Right lobe of liver (tissue), 6 donors: ENCODE measurements at regions not wholly inside any gene's neighbourhood (a gene's known extent, or its start where the extent isn't known, plus 50 kb on each side); places are given as distances from the start of the nearest gene placed in this dataset.
"Not testable (repeated sequence)": the region's sequence is repeated elsewhere in the genome, so short reads cannot be mapped to it uniquely, and the experiment has no call there.

Experiments used
- ATAC-seq, 4 donors: fragments of 200-7000 bp; cut with Tn5 transposase; one replicate each; pipeline ENCODE4 v1.9.1; 2020; ENCODE audit warnings: mild to moderate bottlenecking in 4 of 4, moderate library complexity in 4 of 4
- DNase-seq, 3 donors: peaks; one replicate each; pipeline ENCODE4 v3.0.0-alpha.2; 2020
- H3K27ac ChIP-seq, 3 donors: fragments of 200-600 bp; one replicate each; pipeline ENCODE4 v1.8.0; 2022
- H3K27me3 ChIP-seq, 2 donors: fragments of 200-600 bp; one replicate each; pipeline ENCODE4 v1.8.0; 2022
- H3K36me3 ChIP-seq, 4 donors: fragments of 200-600 bp; sonication (generic) in 1 of 4; one replicate each; pipeline versions ENCODE4 v1.5.1 to v1.8.0; 2017 to 2022; ENCODE audit warnings: control low read depth in 1 of 4
- H3K4me1 ChIP-seq, 4 donors: fragments of 200-600 bp; sonication (generic) in 1 of 4; one replicate each; pipeline versions ENCODE4 v1.5.1 to v1.8.0; 2017 to 2022; ENCODE audit warnings: control low read depth in 1 of 4
- H3K4me3 ChIP-seq, 3 donors: fragments of 200-600 bp; one replicate each; pipeline ENCODE4 v1.8.0; 2022
- H3K9me3 ChIP-seq, 4 donors: fragments of 200-600 bp; sonication (generic) in 1 of 4; one replicate each; pipeline versions ENCODE4 v1.5.1 to v1.8.0; 2017 to 2022; ENCODE audit warnings: control low read depth in 1 of 4
- POLR2A ChIP-seq: fragments of 450-650 bp; IDR thresholded peaks from one replicate; pipeline ENCODE4 v1.6.1; 2017; ENCODE audit warnings: antibody characterized with exemption, mild to moderate bottlenecking
- WGBS: methylation state at CpG from one replicate; pipeline ENCODE4 v1.1.6; 2018; ENCODE audit warnings: low coverage, low lambda C conversion rate; ENCODE audit not compliant: insufficient coverage; ENCODE audit errors: missing lambda C conversion rate; 5-methylcytosine and 5-hydroxymethylcytosine counted together
- intact Hi-C, 2 donors: fragments of 100-400 bp; cut with DNase I; formaldehyde crosslinking; loops; one replicate each; pipeline versions ENCODE4 v1.11.2 to v1.14.1; 2022
- TF ChIP-seq, protein P1 (sequence below), 4 donors: fragments of 200-600 bp in 3 of 4; fragments of 450-650 bp in 1 of 4; IDR thresholded peaks; one replicate each; pipeline versions ENCODE4 v1.5.1 to v1.8.0; 2016 to 2022; ENCODE audit warnings: antibody characterized with exemption in 4 of 4, mild to moderate bottlenecking in 2 of 4
- donor health status: DM: no; HTN: yes; CAD: no.
- donor health status: DM: no; HTN: no; CAD: no.
- donor health status: DM: no; HTN: no; CAD: no.
- donor health status: DM: no; HTN: yes; CAD: no.
- donor health status: DM: no; HTN: yes; CAD: no.

DNA sequence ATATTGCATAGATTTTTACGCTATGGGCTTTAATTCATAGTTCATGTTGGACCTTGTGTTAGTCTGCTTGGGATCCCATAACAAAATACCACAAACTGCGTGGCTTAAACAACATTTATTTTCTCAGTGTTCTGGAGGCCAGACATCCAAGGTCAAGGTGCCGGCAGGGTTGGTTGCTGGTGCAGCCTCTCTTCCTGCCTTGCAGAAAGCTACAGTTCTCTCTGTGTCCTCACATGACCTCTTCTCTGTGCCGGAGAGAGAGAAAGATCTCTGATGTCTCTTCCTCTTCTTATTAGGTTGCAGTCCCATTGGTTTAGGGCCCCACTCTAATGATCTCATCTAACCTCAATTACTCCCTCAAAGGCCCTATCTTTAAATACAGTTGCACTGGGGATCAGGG, 170.5 kb downstream of the IPO8 start:
- DNase-seq (no peak), ATAC-seq (no peak)
- no peak for TF ChIP-seq POLR2A
- TF ChIP-seq, protein P1, sequence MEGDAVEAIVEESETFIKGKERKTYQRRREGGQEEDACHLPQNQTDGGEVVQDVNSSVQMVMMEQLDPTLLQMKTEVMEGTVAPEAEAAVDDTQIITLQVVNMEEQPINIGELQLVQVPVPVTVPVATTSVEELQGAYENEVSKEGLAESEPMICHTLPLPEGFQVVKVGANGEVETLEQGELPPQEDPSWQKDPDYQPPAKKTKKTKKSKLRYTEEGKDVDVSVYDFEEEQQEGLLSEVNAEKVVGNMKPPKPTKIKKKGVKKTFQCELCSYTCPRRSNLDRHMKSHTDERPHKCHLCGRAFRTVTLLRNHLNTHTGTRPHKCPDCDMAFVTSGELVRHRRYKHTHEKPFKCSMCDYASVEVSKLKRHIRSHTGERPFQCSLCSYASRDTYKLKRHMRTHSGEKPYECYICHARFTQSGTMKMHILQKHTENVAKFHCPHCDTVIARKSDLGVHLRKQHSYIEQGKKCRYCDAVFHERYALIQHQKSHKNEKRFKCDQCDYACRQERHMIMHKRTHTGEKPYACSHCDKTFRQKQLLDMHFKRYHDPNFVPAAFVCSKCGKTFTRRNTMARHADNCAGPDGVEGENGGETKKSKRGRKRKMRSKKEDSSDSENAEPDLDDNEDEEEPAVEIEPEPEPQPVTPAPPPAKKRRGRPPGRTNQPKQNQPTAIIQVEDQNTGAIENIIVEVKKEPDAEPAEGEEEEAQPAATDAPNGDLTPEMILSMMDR (IDR thresholded peaks at IDR 0.05): no peak
- no peaks in the 10 kb centered on the region for H3K9me3 ChIP-seq
- no peaks in the 10 kb centered on the region for H3K36me3 ChIP-seq
- H3K27ac ChIP-seq: no peak overlapping the region
- 51% methylated on average over 4 of the region's 4 CpGs for WGBS
- H3K4me1 ChIP-seq: no peaks in the 10 kb centered on the region
- intact Hi-C loops: no loop called here
- H3K4me3 ChIP-seq: no peak overlapping the region
- no peaks in the 10 kb centered on the region for H3K27me3 ChIP-seq

DNA sequence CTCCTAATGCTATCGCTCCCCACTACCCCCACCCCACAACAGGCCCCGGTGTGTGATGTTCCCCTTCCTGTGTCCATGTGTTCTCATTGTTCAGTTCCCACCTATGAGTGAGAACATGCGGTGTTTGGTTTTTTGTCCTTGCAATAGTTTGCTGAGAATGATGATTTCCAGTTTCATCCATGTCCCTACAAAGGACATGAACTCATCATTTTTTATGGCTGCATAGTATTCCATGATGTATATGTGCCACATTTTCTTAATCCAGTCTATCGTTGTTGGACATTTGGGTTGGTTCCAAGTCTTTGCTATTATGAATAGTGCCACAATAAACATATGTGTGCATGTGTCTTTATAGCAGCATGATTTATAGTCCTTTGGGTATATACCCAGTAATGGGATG, 175.4 kb downstream of the IPO8 start:
- H3K4me1 ChIP-seq, H3K36me3 ChIP-seq, H3K27ac ChIP-seq, H3K4me3 ChIP-seq, H3K27me3 ChIP-seq, intact Hi-C loops, ATAC-seq, H3K9me3 ChIP-seq, DNase-seq: not testable (repeated sequence)
- WGBS: 81% methylated on average over 2 of the region's 4 CpGs

DNA sequence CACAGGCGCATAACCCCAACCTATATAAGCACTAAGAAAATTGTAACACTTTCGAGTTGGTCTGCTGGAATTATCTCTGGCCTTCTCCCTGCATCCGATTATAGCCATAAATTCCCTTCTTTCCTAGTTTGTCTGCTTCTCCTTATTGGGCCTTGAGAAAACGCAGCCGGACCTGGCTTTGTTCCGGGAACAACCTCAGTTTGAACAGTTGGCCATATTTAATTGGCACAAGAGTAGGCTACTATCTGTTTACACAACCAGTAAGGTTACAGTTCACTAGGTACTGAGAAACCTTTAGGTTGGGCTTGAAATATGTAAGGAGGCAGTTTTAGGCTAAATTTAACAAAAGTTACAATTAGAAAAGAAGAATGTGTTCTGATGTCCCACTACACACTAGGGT, 176.1 kb downstream of the IPO8 start:
- no peaks in the 10 kb centered on the region for H3K4me1 ChIP-seq

DNA sequence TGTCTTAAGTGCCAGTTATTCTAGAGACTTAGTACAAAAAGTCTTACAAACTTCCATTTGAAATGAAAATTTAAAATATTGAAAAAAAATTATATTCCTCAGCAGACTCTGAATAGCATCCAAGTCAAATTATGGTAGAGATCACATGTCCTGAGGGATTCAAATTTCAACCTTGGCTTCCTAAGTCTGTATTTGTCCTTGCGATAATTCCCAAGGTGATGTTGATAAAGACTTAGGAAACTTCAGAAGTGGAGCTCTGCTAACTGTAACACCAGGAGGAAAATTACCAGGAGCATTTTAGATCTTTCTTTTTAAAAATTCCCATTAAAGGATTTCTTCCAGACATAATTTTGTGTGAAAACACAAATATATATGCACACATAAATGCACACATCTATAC, 178.3 kb downstream of the IPO8 start:
- no peak for DNase-seq
- 84% methylated on average over 1 of the region's 1 CpG for WGBS

More for the DNA sequence above, 176.1 kb downstream of the IPO8 start:
- Histone ChIP-seq H3K27me3 (no peaks in the 10 kb centered on the region), H3K9me3 (no peaks in the 10 kb centered on the region), H3K36me3 (no peaks in the 10 kb centered on the region), H3K4me3 (no peak overlapping the region), H3K27ac (no peak overlapping the region)
- ATAC-seq (peak in 1 of 4 donors; percentile 41), DNase-seq (no peak)
- TF ChIP-seq POLR2A: no peak
- TF ChIP-seq, protein P1 (IDR thresholded peaks at IDR 0.05): no peak
- 72% methylated on average over 5 of the region's 6 CpGs for WGBS
- intact Hi-C loops: no loop called here

DNA sequence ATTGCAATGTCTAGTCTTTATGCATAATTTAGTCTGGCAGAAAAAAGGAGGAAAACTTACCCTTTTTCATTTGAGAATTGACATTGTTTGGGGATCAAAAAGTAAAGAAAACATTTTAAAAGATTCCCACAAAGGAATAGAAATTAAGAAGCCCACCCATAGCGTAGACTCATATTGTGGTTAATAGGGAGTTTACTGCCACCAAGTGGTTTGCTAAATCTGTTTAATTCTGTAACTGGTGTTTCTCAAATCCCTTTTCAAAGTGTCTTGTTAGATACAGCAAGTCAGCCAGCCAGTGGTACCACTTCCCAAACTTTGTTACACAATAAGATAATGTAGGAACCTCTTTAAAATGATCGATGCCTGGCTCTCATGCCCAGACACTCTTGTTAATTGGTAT, 180.3 kb downstream of the IPO8 start:
- no peaks in the 10 kb centered on the region for H3K27me3 ChIP-seq
- ATAC-seq: peak; percentile 13 to 60 (median 46)
- 19% methylated on average over 2 of the region's 2 CpGs for WGBS
- DNase-seq: no peak
- H3K4me1 ChIP-seq: no peaks in the 10 kb centered on the region
- no peaks in the 10 kb centered on the region for H3K36me3 ChIP-seq
- intact Hi-C loops: no loop called here
- TF ChIP-seq POLR2A: no peak
- TF ChIP-seq, protein P1 (IDR thresholded peaks at IDR 0.05): peak; percentile 8 to 48 (median 36)
- no peak overlapping the region for H3K27ac ChIP-seq
- H3K4me3 ChIP-seq: no peak overlapping the region
- no peaks in the 10 kb centered on the region for H3K9me3 ChIP-seq

More for the DNA sequence above, 178.3 kb downstream of the IPO8 start:
- no peak for ATAC-seq
- Histone ChIP-seq H3K4me1 (no peaks in the 10 kb centered on the region), H3K27me3 (no peaks in the 10 kb centered on the region), H3K9me3 (no peaks in the 10 kb centered on the region), H3K4me3 (no peak overlapping the region), H3K36me3 (no peaks in the 10 kb centered on the region), H3K27ac (no peak overlapping the region)
- TF ChIP-seq, protein P1 (IDR thresholded peaks at IDR 0.05): no peak
- TF ChIP-seq POLR2A: no peak
- intact Hi-C loops: no loop called here
